Ishikawa (cell line): ENCODE measurements at regions not wholly inside any gene's neighbourhood (a gene's known extent, or its start where the extent isn't known, plus 50 kb on each side); places are given as distances from the start of the nearest gene placed in this dataset.

Source experiments
- CEBPB ChIP-seq: IDR thresholded peaks from 2 replicates; pipeline ENCODE4 v1.6.1; 2012
- CREB1 ChIP-seq: IDR thresholded peaks from 2 replicates; pipeline ENCODE4 v1.6.1; 2012; ENCODE audit warnings: low read depth
- EGR1 ChIP-seq: IDR thresholded peaks from 2 replicates; pipeline ENCODE4 v1.6.1; 2012
- EP300 ChIP-seq: IDR thresholded peaks from 2 replicates; pipeline ENCODE4 v1.6.1; 2012; ENCODE audit warnings: borderline replicate concordance
- FOXM1 ChIP-seq: IDR thresholded peaks from 2 replicates; pipeline ENCODE4 v1.6.1; 2012; ENCODE audit warnings: low read depth, borderline replicate concordance
- MAX ChIP-seq: IDR thresholded peaks from 2 replicates; pipeline ENCODE4 v1.6.1; 2012
- NFIC ChIP-seq: IDR thresholded peaks from 2 replicates; pipeline ENCODE4 v1.6.1; 2012
- RAD21 ChIP-seq: IDR thresholded peaks from 2 replicates; pipeline ENCODE4 v1.6.1; 2012; ENCODE audit warnings: low read depth
- TAF1 ChIP-seq: IDR thresholded peaks from 2 replicates; pipeline ENCODE4 v1.6.1; 2012; ENCODE audit warnings: low read depth, mild to moderate bottlenecking
- TCF12 ChIP-seq: IDR thresholded peaks from 2 replicates; pipeline ENCODE4 v1.6.1; 2012; ENCODE audit warnings: low read depth
- TEAD4 ChIP-seq: IDR thresholded peaks from 2 replicates; pipeline ENCODE4 v1.6.1; 2012
- YY1 ChIP-seq: IDR thresholded peaks from 2 replicates; pipeline ENCODE4 v1.6.1; 2012; ENCODE audit warnings: low read depth
- ZBTB7A ChIP-seq: IDR thresholded peaks from 2 replicates; pipeline ENCODE4 v1.6.1; 2012; ENCODE audit warnings: low read depth
- TF ChIP-seq, protein P1 (sequence below): IDR thresholded peaks from 2 replicates; pipeline ENCODE4 v1.6.1; 2012
- TF ChIP-seq, protein P2 (sequence below): IDR thresholded peaks from 2 replicates; pipeline ENCODE4 v1.6.1; 2012; ENCODE audit warnings: low read depth, mild to moderate bottlenecking

GRCh38 chr13:73910733-73911132 is 223.5 kb downstream of the KLF12 start:
- TF ChIP-seq EGR1 (no peak), CREB1 (no peak), MAX (no peak), TEAD4 (no peak), TCF12 (no peak), ZBTB7A (no peak), RAD21 (no peak), NFIC (no peak), YY1 (no peak), TAF1 (no peak), CEBPB (no peak), FOXM1 (no peak), EP300 (no peak)
- TF ChIP-seq, protein P1, sequence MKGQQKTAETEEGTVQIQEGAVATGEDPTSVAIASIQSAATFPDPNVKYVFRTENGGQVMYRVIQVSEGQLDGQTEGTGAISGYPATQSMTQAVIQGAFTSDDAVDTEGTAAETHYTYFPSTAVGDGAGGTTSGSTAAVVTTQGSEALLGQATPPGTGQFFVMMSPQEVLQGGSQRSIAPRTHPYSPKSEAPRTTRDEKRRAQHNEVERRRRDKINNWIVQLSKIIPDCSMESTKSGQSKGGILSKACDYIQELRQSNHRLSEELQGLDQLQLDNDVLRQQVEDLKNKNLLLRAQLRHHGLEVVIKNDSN: no peak
- TF ChIP-seq, protein P2, sequence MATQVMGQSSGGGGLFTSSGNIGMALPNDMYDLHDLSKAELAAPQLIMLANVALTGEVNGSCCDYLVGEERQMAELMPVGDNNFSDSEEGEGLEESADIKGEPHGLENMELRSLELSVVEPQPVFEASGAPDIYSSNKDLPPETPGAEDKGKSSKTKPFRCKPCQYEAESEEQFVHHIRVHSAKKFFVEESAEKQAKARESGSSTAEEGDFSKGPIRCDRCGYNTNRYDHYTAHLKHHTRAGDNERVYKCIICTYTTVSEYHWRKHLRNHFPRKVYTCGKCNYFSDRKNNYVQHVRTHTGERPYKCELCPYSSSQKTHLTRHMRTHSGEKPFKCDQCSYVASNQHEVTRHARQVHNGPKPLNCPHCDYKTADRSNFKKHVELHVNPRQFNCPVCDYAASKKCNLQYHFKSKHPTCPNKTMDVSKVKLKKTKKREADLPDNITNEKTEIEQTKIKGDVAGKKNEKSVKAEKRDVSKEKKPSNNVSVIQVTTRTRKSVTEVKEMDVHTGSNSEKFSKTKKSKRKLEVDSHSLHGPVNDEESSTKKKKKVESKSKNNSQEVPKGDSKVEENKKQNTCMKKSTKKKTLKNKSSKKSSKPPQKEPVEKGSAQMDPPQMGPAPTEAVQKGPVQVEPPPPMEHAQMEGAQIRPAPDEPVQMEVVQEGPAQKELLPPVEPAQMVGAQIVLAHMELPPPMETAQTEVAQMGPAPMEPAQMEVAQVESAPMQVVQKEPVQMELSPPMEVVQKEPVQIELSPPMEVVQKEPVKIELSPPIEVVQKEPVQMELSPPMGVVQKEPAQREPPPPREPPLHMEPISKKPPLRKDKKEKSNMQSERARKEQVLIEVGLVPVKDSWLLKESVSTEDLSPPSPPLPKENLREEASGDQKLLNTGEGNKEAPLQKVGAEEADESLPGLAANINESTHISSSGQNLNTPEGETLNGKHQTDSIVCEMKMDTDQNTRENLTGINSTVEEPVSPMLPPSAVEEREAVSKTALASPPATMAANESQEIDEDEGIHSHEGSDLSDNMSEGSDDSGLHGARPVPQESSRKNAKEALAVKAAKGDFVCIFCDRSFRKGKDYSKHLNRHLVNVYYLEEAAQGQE: no peak

DNA sequence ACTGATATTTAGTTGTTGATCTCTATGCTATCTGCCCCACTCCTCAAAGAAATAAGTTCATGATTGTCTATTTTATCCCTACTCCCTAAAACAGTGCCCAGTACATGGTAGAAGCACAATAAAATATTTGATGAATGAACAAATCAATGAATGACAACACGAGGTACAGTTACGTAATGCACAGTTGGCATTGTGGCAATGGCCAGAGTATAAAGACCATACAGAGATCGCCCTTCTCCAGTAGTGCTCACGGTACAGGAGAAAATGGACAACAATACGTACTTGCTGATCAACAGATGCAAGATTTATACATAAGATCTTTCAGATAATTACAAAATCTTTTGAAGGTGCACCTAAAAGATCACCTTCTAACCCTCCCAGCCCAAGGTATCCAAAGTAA is 225.4 kb downstream of the KLF12 start:
- no peak for TF ChIP-seq CEBPB
- no peak for TF ChIP-seq RAD21
- no peak for TF ChIP-seq TEAD4

DNA sequence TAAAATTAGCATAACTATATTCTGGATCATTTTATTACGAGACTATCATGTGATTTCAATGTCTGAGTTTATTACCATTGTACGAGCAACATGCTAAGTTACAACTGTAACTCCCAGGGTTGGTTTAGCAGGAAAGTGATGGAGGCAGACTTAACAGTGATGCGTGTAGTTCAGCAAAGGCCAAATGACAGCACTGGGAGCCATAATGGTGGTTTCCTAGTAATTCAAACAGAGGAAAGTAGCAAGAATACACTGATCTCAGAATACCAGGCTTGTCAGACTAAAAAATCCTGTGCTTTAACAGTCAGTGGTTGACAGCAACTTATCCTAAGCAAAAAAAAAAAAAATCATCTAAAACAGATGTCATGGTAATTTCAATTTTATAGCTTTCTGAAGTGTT is 229.6 kb downstream of the KLF12 start:
- TF ChIP-seq, protein P1: no peak
- TF ChIP-seq CEBPB (no peak), YY1 (no peak), RAD21 (no peak), EP300 (no peak), CREB1 (no peak), TCF12 (no peak), NFIC (no peak), TAF1 (no peak), EGR1 (no peak), MAX (no peak), FOXM1 (no peak), TEAD4 (no peak), ZBTB7A (no peak)
- TF ChIP-seq, protein P2: no peak

DNA sequence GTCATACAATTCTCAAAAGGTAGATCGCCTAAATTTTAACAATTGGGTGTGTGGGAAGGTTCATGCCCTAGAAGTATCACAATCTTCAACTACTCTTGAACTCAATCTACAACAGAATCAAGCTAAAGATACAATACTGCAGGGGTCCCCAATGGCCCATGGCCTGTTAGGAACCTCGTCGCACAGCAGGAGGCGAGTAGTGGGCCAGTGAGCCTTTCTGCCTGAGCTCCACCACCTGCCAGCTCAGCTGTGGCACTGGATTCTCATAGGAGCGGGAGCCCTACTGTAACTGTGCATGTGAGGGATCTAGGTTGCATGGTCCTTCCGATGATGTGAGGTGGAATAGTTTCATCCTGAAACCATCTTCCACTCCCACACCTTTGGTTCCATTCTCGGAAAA is 230.6 kb downstream of the KLF12 start:
- no peak for TF ChIP-seq EP300
- no peak for TF ChIP-seq TCF12
- TF ChIP-seq YY1: no peak
- TF ChIP-seq ZBTB7A: no peak
- no peak for TF ChIP-seq MAX
- TF ChIP-seq FOXM1: no peak
- TF ChIP-seq, protein P1: no peak
- no peak for TF ChIP-seq NFIC
- TF ChIP-seq CEBPB: no peak
- no peak for TF ChIP-seq TEAD4
- TF ChIP-seq, protein P2: no peak
- TF ChIP-seq RAD21: no peak
- no peak for TF ChIP-seq CREB1
- TF ChIP-seq TAF1: no peak
- no peak for TF ChIP-seq EGR1
